ENCODE measurements at regions not wholly inside any gene's neighbourhood (a gene's known extent, or its start where the extent isn't known, plus 50 kb on each side); places are given as distances from the start of the nearest gene placed in this dataset.

- H3K14ac ChIP-seq (ENCODE audit: insufficient read length): no peak overlapping the region
- 84% methylated on average over 3 of the region's 3 CpGs; no CpG with 5 or more reads in 1 of the 2 experiments for WGBS, 2 experiments (ENCODE audit: extremely low coverage in 1 of 2, insufficient coverage in 1 of 2, insufficient read length in 1 of 2, insufficient replicate concordance in 2 of 2, low coverage in 1 of 2, low lambda C conversion rate in 2 of 2, missing lambda C conversion rate in 1 of 2)
- H3K18ac ChIP-seq (ENCODE audit: extremely low read depth, low read length): no peak overlapping the region
- H3K4me1 ChIP-seq (replicated peaks in 1 of 4; ENCODE audit: control insufficient read depth in 3 of 4, insufficient read depth in 4 of 4, low read length in 3 of 4): peaks cover 0 to 7% (median 4%) of the 10 kb centered on the region in 4 experiments; a peak in 5 of 7 replicates
- no peak overlapping the region for H2BK5ac ChIP-seq (ENCODE audit: low read depth, low read length)
- H3K9ac ChIP-seq (replicated peaks in 1 of 4; ENCODE audit: extremely low read depth in 1 of 4, low read depth in 3 of 4, low read length in 3 of 4): no peak overlapping the region
- H3K79me2 ChIP-seq (ENCODE audit: control insufficient read depth in 1 of 2, insufficient read depth in 2 of 2, low read length in 2 of 2): no peaks in the 10 kb centered on the region
- H3K27me3 ChIP-seq (replicated peaks in 1 of 4; ENCODE audit: control insufficient read depth in 3 of 4, extremely low read depth in 1 of 4, insufficient read depth in 3 of 4, low read length in 3 of 4): no peaks in the 10 kb centered on the region
- H3K4me3 ChIP-seq (ENCODE audit: extremely low read depth in 1 of 4, insufficient read depth in 2 of 4, low read depth in 3 of 4, low read length in 4 of 4): no peak overlapping the region
- no peaks in the 10 kb centered on the region for H4K20me1 ChIP-seq (replicated peaks in 1 of 2; ENCODE audit: control insufficient read depth in 1 of 2, insufficient read depth in 2 of 2, low read length in 2 of 2)
- H4K91ac ChIP-seq (replicated peaks; ENCODE audit: insufficient read length, low read length): no peak overlapping the region
- H4K8ac ChIP-seq (ENCODE audit: extremely low read depth, insufficient read depth, low read length): no peak overlapping the region
- FAIRE-seq (no peak), DNase-seq (ENCODE audit: low read depth in 1 of 2, low spot score in 2 of 2) (no peak)
- no peaks in the 10 kb centered on the region for H3K23me2 ChIP-seq (ENCODE audit: low read depth, low read length)
- no peak overlapping the region for H2AK5ac ChIP-seq (ENCODE audit: low read depth, low read length)
- H2BK120ac ChIP-seq (replicated peaks; ENCODE audit: low read depth, low read length): no peak overlapping the region
- H2BK15ac ChIP-seq (ENCODE audit: low read length): no peak overlapping the region
- H3K36me3 ChIP-seq (ENCODE audit: control insufficient read depth in 2 of 4, insufficient read depth in 4 of 4, low read length in 3 of 4): no peaks in the 10 kb centered on the region
- TF ChIP-seq POLR2AphosphoS5 (IDR thresholded peaks at IDR 0.05; ENCODE audit: low read depth, low read length) (no peak), CEBPB (IDR thresholded peaks at IDR 0.05; ENCODE audit: low read depth, low read length) (peak; percentile 41; the same call in 1 of the 2 replicates), KDM4A (IDR thresholded peaks at IDR 0.05; ENCODE audit: low read depth, low read length, severe bottlenecking) (no peak)
- no peaks in the 10 kb centered on the region for H3K9me3 ChIP-seq (ENCODE audit: insufficient read depth in 2 of 2, low read depth in 1 of 2, low read length in 1 of 2)
- H3K23ac ChIP-seq (ENCODE audit: insufficient read length): no peak overlapping the region
- no peak overlapping the region for H3K56ac ChIP-seq (replicated peaks; ENCODE audit: insufficient read length, low read depth, low read length)
- CTCF ChIA-PET (ENCODE audit: partially characterized antibody): interaction anchor here (1.0 kb wide), 1 partner anchor 10 kb away, joined by 3 read pairs; no protein-coding TSS in a partner anchor
- no peak overlapping the region for H2BK12ac ChIP-seq (ENCODE audit: low read depth, low read length)
- no peak overlapping the region for H2BK20ac ChIP-seq (ENCODE audit: low read length)
- H4K5ac ChIP-seq (ENCODE audit: insufficient read length, low read depth, low read length): no peak overlapping the region
- H3K4ac ChIP-seq (replicated peaks; ENCODE audit: insufficient read length, low read depth, low read length): no peak overlapping the region
- POLR2A ChIA-PET (ENCODE audit: partially characterized antibody): no interaction called here
- no peak overlapping the region for H2AFZ ChIP-seq (ENCODE audit: low read length)
- no peak overlapping the region for H3K4me2 ChIP-seq (ENCODE audit: insufficient read depth in 1 of 2, low read depth in 2 of 2, low read length in 2 of 2)
- H3K27ac ChIP-seq (ENCODE audit: low read depth, low read length): no peak overlapping the region
- H3K79me1 ChIP-seq (ENCODE audit: low read depth, low read length): no peaks in the 10 kb centered on the region
Observed at GRCh38 chr11:13098063-13098462, 88.9 kb downstream of the RASSF10 start.
